ENCODE measurements at regions not wholly inside any gene's neighbourhood (a gene's known extent, or its start where the extent isn't known, plus 50 kb on each side); places are given as distances from the start of the nearest gene placed in this dataset.

- TF ChIP-seq CTCF (conservative IDR thresholded peaks at IDR 0.05; ENCODE audit: low read length) (no peak), EZH2phosphoT487 (IDR thresholded peaks at IDR 0.05; ENCODE audit: borderline replicate concordance) (no peak)
Observed at GRCh38 chr4:20185103-20185502, 66.6 kb upstream of the SLIT2 start.

Measured in Loucy (cell line).